ENCODE measurements at regions not wholly inside any gene's neighbourhood (a gene's known extent, or its start where the extent isn't known, plus 50 kb on each side); places are given as distances from the start of the nearest gene placed in this dataset.
"Not testable (repeated sequence)": the region's sequence is repeated elsewhere in the genome, so short reads cannot be mapped to it uniquely, and the experiment has no call there.

DNA sequence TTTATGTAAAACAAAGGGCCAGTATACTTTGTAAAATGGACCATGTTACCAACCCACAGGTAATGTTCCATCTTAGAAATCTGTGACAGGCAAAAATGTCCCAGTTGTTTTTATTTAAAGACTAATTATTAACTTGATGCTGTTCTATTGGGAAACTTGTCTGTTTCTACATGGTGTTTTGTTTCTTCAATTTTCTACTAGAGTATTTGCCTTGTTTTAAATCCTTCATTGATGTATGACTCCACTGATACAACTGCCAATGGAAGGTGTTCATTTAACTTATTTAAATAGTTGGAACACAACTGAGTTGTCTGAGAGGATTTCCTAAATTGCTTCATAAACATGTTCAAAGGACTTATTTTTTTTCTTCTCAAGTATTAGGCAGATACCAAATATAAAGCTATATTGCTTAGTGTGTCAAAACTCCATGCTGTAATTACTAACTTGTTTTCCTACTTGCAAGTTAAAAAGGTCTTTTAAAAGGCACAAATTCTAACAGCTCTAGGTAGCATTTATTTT lies 152.0 kb upstream of the XPO1 start:
- DNase-seq = no peak
- in situ Hi-C loops (cut with MboI; ENCODE audit: low pct_unique_long_range_greater_than_20kb, low sequenced_read_pairs) = no loop called here

DNA sequence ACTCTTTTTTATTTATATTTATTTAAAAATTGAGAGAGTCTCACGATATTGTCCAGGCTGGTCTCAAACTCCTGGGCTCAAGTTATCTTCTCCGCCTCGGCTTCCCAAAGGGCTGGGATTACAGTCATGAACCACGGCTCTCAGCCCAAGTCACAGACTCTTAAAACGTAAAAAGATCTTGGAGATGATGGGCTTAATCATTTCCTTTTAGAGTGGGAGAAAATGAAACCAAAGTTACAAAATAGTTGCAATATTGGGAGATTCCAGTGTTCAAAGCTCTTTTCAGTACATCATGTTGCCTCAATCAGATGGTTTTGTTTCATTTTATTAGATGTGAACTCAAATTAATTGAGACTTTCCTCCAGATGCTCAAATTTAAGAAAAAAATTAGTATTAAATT lies 151.4 kb upstream of the XPO1 start:
- in situ Hi-C loops (cut with MboI; ENCODE audit: low pct_unique_long_range_greater_than_20kb, low sequenced_read_pairs) = no loop called here
- DNase-seq = no peak

DNA sequence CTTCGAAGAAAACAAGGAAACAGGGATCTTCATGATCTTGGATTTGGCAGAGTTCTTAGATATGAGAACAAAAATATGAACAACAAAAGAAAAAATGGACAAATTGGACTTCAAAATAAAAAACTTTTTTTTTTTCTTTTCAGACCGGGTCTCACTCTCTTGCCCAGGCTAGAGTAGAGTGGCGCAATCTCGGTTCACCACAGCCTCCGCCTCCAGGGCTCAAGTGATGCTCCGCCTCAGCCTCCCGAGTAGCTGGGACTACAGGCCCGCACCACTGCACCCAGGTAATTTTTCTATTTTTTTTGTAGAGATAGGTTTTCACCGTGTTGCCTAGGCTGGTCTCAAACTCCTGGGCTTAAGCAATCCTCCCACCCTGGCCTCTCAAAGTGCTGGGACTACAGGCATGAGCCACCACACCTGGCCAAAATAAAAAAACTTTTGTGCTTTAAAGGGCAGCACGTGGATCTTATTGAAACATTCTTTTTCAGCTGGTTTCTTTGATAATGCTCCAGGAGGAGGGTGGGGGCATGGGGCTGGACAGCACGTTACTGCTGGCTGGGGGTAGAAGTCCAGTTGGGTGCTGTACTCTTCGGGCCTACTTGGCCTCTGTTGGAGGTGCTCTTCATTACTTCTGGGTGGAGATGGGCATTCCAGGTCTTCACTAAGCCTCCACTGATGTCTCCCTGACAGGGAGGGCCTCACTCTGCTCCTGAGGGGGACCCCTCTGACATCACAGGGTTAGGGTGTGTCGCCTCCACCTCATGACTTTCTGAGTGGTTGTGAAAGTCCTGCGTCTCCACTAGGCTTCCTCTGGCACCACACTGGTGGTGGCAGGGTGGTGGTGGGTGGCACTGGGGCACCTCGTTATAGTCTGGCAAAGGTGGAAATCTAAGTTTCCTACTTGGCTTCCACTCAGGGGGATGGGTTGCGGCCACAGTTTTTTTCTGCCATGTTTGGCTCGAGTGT lies 150.5 kb upstream of the XPO1 start:
- no peak for DNase-seq
- in situ Hi-C loops (cut with MboI; ENCODE audit: low pct_unique_long_range_greater_than_20kb, low sequenced_read_pairs) = no loop called here

DNA sequence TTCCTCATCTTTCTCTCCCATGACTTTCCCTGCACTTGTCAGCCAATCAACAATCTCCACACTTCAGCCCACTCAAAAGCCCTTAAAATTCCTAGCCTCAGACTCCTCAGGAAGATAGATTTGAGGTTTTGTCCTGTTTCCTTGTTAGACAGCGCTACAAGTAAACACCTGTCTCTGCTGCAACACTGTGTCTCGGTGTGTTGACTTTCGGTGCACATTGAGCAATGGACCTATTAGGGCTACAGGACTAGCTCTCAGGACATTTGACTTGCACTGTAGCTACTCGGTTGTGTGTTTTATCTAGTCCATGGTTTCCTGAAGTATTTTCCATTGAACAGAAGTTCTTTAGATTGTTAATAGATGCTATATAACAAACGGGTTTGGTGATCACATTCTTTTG lies 140.9 kb upstream of the XPO1 start:
- no peak for DNase-seq
- in situ Hi-C loops (cut with MboI; ENCODE audit: low pct_unique_long_range_greater_than_20kb, low sequenced_read_pairs) = no loop called here

DNA sequence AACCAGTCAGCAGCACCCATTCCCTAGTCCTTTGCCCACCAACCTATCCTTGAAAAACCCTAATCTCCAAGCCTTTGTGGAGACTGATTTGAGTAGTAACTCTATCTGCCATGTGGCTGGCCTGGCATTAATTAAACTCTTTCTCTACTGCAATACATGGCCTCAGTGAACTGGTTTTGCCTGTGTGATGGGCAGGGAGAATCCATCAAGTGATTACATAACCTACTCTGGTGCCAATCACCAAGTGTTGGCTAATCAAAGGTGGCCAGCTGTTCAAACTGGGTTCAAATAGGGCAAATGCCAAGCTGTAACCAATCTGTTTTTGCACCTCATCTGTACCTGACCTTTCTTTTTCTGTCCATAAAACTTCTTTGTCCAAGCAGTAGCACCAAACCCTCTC lies 139.8 kb upstream of the XPO1 start:
- DNase-seq = no peak
- in situ Hi-C loops (cut with MboI; ENCODE audit: low pct_unique_long_range_greater_than_20kb, low sequenced_read_pairs) = no loop called here

DNA sequence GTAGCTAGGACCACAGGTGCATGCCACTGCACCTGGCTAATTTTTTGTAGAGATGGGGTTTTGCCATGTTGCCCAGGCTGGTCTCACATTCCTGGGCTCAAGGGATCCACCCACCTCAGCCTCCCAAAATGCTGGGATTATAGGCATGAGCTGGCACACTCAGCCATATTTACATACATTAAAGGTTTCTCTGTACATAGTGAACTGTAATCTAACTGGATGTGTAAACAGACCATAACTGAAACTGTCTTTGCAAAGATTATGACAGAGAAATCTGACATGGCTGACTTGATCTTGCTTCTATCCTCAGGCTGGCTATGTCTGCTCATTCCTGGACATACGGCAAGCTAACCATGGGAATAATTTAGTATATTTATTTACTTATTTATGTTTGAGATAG lies 139.2 kb upstream of the XPO1 start:
- DNase-seq = no peak
- in situ Hi-C loops (cut with MboI; ENCODE audit: low pct_unique_long_range_greater_than_20kb, low sequenced_read_pairs) = no loop called here

DNA sequence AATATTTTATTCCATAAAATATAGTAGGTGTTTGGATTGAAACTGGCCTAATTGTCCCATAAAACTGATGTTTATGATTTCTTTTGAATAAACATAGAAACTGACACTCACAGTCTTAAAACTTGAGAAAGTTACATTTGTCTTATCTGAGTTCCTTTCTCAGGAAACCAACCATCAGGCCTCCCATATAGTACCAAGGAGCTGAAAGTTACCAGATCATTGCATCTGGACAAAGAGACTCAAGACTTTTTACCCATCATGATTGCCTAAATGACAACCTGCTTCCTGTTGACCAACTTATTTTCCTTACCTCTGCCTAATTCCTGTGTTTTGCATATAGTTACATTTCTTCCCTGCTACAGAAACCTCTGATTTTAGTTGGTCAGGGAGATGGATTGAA lies 137.0 kb upstream of the XPO1 start:
- in situ Hi-C loops (cut with MboI; ENCODE audit: low pct_unique_long_range_greater_than_20kb, low sequenced_read_pairs) = no loop called here

DNA sequence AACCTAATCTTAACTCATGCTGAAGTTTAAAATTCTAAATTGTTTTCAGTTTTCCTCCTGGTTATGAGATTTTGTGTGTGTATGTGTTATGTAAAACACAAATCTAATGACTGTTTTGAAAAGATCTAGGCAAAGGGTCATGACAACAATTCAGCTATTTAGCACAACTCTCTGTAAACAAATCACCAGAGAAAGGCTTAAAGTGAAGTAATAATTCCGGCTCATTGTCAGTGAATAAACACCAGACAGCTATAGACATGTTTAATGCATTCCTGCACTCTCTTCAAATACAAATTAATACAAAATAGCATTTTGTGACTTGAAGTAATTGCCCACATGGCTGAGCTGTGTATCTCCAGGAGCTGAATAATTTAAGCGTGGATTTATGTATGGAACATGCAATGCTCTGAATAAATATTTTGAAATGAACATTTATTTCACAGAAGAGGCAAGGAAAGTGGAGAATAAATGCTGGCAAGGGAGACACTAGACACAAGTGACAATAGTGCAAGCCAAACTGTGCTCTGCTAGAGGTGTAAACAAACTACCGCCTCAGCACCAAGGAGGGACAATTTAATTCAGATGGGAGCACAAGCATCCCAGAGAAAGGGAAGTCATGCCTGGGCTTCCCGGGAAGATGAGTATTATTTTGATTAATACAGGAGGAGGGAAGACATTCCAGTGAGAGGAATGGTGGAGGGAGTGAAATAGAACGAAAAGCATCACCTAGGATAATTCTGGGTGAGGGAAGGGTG lies 133.6 kb upstream of the XPO1 start:
- in situ Hi-C loops (cut with MboI; ENCODE audit: low pct_unique_long_range_greater_than_20kb, low sequenced_read_pairs) = no loop called here
- DNase-seq = no peak

More for the DNA sequence above, 137.0 kb upstream of the XPO1 start:
- DNase-seq = no peak

DNA sequence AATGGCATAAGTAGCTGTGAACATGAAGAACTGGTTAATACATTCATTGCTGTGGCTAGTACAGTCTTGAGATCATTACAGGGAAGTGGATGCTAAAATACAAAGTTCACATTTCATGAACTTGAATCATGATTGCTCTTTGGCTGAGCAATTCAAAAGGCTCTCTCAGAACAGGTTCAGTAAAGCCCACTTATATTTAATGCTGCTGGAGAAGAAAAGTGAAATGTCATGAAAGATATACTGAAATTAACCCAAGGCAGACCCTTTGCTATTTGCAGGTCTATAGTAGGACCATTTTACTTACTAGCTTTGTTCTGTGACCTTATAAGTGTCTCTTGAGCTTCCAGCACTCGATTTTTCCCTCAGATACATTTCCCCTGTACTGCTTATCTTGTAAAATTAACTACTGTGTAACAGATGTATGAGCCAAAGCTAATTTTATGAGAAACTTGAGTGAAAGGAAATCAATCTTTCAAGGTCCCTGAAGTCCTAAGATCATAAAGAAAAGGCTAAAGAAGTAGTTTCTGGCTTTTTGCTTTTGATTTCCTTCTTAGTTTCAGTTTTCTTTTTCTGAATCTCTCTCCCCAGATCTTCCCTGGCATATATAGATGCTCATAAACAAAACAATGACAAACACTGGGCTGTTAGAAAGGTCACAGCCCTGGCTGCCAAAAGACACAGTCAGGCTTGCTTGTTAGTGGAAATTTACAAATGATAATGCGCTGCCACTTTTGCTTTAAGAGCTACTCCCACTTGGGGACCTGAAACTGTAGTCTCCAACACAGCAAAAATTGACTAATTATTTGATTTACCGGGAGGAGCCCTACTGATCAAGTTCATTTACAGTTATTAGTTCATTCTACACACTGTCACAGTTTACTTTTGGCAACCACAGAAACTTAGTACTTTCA lies 132.7 kb upstream of the XPO1 start:
- in situ Hi-C loops (cut with MboI; ENCODE audit: low pct_unique_long_range_greater_than_20kb, low sequenced_read_pairs) = no loop called here
- DNase-seq = peak; percentile 11

DNA sequence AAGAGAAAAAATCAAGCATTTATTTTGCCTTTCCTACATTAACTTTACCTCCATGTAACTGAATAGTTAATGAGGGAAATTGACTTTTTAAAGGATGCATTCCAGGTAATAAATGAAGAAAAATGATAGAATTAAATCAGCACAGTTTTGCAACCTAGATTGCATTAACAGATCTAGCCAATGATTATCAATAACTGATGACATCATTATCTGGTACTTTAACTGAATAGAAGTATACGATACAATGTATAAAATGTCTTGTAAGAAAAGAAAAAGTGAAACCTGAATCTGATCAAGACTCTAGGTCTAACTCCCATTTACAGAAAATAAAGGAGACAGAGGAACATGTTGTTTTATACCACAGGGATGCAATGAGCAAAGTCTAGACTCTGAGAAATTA lies 126.0 kb upstream of the XPO1 start:
- DNase-seq = no peak
- in situ Hi-C loops (cut with MboI; ENCODE audit: low pct_unique_long_range_greater_than_20kb, low sequenced_read_pairs) = no loop called here

DNA sequence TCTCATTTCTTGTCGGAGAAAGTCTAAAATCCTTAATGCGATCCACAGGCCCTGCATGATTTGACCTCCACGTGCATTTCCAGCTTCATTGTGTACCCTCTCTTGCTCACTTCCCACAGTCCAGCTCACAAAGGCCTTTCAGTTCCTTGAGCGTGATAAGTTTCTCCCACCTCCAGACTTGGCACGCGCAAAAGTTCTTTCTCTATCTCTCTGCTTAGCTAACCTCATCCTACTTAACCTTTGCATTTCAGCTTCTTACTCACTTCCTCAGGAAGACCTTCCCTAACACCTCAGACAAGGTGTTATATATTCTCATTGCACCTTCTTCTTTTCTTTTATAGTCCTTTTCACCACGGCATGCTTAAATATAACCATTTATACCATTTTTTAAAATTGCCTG lies 124.8 kb upstream of the XPO1 start:
- no peak for DNase-seq
- in situ Hi-C loops (cut with MboI; ENCODE audit: low pct_unique_long_range_greater_than_20kb, low sequenced_read_pairs) = no loop called here

DNA sequence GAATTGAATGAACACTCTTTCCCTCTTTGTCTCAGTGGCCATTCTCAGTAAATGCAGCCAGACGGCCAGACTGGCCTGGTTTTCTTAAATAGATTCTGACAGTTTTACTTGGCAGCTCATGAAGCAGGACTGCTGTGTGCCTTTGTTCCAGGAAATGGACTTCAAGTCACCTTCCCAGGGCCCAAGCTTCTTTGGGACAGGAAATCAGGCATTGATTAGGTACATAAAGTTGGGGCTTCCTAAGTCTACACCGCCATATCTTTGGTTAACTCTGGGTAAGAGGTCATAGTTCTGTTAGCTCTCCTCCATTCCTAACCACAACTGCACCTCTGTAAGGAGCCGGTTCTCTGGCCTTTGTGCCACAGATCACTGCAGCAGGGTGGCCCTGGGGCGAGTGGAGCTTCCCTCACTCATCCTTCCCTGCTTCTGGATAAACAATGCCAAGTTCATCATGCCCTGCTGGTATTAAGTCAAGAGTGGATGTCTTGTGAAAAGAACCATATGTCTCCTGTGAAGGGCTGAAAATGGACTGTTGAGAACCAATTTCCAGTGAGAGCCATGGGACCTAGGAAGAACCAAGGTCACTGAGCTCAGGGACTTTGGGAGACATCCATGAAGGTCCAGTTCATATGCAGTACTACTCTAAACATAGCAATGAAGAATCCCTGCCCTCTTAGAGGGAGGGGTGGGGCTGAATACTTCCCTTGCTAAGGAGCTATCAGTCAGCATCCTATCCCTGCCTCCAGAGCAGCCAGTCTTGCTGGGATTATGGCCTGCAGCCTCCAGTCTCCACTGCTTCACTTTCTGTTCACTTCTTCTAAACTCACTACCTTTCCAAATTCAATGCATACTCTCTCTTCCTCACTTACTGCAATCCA lies 122.6 kb upstream of the XPO1 start:
- DNase-seq = no peak
- in situ Hi-C loops (cut with MboI; ENCODE audit: low pct_unique_long_range_greater_than_20kb, low sequenced_read_pairs) = no loop called here

DNA sequence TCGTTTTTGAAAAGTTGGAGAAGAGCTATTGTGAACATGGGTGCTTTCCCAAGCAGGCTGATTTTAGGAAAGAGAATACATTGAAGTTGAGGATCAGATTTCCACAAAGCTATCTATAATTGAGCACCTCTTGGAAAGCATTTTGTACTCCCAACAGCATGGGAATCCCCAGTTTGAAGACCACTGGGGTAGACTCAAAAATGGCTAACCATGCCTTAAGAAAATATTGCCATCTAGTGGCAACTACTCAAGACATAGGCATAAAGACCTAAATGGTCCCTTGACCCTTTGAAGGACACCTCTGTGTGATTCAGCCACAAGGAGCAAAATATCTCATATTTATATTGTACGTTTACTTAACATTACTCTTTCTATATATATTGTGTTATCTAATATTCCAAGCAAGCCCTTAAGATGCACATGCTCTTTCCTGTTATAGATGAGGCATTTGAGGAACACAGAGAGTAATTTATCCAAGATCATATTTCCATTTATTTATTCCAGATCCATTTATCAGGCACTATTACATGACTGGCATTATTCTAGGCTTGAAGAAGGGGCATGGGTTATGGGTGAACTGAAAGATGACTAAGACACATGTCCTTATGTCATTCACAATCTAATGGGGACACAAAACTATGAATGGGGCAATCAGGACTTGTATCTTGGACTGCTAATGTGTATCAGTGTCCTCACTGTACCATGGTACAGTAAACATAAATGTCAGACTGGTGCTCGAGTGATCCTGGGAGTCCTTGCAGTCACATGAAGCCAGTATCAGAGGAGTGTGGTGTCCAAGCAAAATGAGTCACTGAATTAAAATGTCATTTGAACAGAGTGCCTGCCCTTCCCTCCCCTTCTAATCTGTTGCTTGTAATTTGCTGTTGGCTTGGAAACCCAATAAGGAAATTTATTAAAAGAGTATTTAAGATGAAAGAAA lies 121.0 kb upstream of the XPO1 start:
- in situ Hi-C loops (cut with MboI; ENCODE audit: low pct_unique_long_range_greater_than_20kb, low sequenced_read_pairs) = no loop called here
- peak; percentile 38 for DNase-seq

DNA sequence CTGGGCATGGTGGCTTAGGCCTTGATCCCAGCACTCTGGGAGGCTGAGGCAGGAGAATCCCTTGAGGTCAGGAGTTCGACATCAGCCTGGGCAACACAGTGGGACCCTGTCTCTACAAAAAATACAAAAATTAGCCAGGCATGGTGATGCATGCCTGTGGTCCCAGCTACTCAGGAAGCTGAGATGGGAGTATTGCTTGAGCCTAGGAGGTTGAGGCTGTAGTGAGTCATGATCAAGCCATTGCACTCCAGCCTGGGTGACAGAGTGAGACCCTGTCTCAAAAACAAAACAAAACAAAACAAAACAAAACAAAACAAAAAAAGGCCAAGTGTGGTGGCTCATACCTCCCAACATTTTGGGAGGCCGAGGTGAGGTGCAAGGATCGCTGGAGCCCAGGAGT lies 111.8 kb upstream of the XPO1 start:
- DNase-seq; in situ Hi-C loops (cut with MboI; ENCODE audit: low pct_unique_long_range_greater_than_20kb, low sequenced_read_pairs): not testable (repeated sequence)

DNA sequence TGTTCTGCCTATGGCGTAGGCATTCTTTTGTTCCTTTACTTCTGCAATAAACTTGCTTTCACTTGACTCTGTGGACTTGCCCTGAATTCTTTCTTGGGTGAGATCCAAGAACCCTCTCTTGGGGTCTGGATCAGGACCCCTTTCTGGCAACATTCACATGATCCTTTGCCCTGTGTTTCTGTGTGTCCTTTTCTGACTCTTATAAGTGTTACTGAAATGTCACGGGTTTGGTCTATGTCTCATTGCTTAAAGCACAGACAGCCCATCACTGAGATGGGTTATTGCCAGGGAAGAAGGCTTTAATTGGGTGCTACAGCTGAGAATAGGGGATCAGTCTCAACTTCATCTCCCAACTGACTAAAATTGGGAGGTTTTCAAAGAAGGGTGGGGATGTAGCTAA lies 110.9 kb upstream of the XPO1 start:
- no peak for DNase-seq

DNA sequence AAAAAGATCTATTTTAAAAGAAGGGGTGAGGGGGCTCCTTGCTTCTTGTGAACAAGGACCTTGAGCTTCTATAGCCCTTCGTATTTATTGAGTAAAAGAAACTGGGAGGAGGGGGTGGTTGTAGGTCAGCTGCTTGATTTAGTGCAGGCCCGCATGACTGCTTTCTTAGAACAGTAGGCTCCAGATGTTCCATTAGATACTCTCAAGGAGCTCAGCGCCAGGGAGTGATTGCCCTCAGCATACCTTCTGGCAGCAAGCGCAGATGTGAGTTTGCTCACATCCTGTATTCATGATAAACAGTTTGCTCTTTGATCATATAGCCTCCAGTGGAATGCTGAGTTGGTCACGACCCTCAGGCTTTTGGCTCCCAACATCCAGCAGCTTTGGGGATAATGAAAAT lies 108.9 kb upstream of the XPO1 start:
- DNase-seq = no peak
- in situ Hi-C loops (cut with MboI; ENCODE audit: low pct_unique_long_range_greater_than_20kb, low sequenced_read_pairs) = no loop called here

More for the DNA sequence above, 110.9 kb upstream of the XPO1 start:
- in situ Hi-C loops (cut with MboI; ENCODE audit: low pct_unique_long_range_greater_than_20kb, low sequenced_read_pairs) = no loop called here

DNA sequence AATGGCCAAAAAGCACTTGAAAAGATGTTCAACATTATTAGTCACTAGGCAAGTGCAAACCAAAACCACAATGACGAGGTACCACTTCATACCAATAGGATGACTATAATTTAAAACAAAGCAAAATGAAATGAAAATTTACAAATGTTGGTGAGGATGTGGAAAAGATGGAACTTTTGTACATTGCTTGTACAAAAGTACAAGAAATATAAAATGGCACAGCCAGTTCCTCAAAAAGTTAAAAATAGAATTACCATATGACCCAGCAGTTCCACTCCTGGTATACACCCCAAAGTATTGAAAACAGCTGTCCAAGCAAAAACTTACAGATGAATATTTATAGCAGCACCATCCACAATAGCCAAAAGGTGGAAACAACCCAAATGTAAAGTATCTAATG lies 107.8 kb upstream of the XPO1 start:
- peak; percentile 7 for DNase-seq
- in situ Hi-C loops (cut with MboI; ENCODE audit: low pct_unique_long_range_greater_than_20kb, low sequenced_read_pairs) = no loop called here

All from KBM-7 (cell line).